Ishikawa (cell line): ENCODE measurements at regions not wholly inside any gene's neighbourhood (a gene's known extent, or its start where the extent isn't known, plus 50 kb on each side); places are given as distances from the start of the nearest gene placed in this dataset.

Experiments used
- CREB1 ChIP-seq: IDR thresholded peaks from 2 replicates; pipeline ENCODE4 v1.6.1; 2012; ENCODE audit warnings: low read depth
- EP300 ChIP-seq: IDR thresholded peaks from 2 replicates; pipeline ENCODE4 v1.6.1; 2012; ENCODE audit warnings: borderline replicate concordance
- RAD21 ChIP-seq: IDR thresholded peaks from 2 replicates; pipeline ENCODE4 v1.6.1; 2012; ENCODE audit warnings: low read depth
- TAF1 ChIP-seq: IDR thresholded peaks from 2 replicates; pipeline ENCODE4 v1.6.1; 2012; ENCODE audit warnings: low read depth, mild to moderate bottlenecking
- YY1 ChIP-seq: IDR thresholded peaks from 2 replicates; pipeline ENCODE4 v1.6.1; 2012; ENCODE audit warnings: low read depth
- TF ChIP-seq, protein P1 (sequence below): IDR thresholded peaks from 2 replicates; pipeline ENCODE4 v1.6.1; 2012; ENCODE audit warnings: low read depth, mild to moderate bottlenecking

- TF ChIP-seq CREB1 (no peak), RAD21 (no peak), YY1 (no peak), TAF1 (no peak), EP300 (no peak)
- TF ChIP-seq, protein P1, sequence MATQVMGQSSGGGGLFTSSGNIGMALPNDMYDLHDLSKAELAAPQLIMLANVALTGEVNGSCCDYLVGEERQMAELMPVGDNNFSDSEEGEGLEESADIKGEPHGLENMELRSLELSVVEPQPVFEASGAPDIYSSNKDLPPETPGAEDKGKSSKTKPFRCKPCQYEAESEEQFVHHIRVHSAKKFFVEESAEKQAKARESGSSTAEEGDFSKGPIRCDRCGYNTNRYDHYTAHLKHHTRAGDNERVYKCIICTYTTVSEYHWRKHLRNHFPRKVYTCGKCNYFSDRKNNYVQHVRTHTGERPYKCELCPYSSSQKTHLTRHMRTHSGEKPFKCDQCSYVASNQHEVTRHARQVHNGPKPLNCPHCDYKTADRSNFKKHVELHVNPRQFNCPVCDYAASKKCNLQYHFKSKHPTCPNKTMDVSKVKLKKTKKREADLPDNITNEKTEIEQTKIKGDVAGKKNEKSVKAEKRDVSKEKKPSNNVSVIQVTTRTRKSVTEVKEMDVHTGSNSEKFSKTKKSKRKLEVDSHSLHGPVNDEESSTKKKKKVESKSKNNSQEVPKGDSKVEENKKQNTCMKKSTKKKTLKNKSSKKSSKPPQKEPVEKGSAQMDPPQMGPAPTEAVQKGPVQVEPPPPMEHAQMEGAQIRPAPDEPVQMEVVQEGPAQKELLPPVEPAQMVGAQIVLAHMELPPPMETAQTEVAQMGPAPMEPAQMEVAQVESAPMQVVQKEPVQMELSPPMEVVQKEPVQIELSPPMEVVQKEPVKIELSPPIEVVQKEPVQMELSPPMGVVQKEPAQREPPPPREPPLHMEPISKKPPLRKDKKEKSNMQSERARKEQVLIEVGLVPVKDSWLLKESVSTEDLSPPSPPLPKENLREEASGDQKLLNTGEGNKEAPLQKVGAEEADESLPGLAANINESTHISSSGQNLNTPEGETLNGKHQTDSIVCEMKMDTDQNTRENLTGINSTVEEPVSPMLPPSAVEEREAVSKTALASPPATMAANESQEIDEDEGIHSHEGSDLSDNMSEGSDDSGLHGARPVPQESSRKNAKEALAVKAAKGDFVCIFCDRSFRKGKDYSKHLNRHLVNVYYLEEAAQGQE, result no peak
These were observed 69.0 kb upstream of the DEPDC1 start for GRCh38 chr1:68565923-68566322.
